Suprapubic skin (tissue), 4 donors: ENCODE measurements at regions not wholly inside any gene's neighbourhood (a gene's known extent, or its start where the extent isn't known, plus 50 kb on each side); places are given as distances from the start of the nearest gene placed in this dataset.

ENCODE experiments used
- DNase-seq, 2 donors: peaks; one replicate each; pipeline ENCODE4 v3.0.0-alpha.2; 2019; ENCODE audit warnings: low spot score in 2 of 2
- H3K27ac ChIP-seq: fragments of 200-600 bp; sonication (generic); one replicate; pipeline ENCODE4 v1.5.1; 2019
- H3K27me3 ChIP-seq: fragments of 200-600 bp; sonication (generic); one replicate; pipeline ENCODE4 v1.5.1; 2019
- H3K36me3 ChIP-seq: fragments of 200-600 bp; sonication (generic); one replicate; pipeline ENCODE4 v1.5.1; 2019
- H3K4me1 ChIP-seq: fragments of 200-600 bp; sonication (generic); one replicate; pipeline ENCODE4 v1.5.1; 2019
- H3K4me3 ChIP-seq: fragments of 200-600 bp; sonication (generic); one replicate; pipeline ENCODE4 v1.5.1; 2019; ENCODE audit warnings: mild to moderate bottlenecking
- H3K9me3 ChIP-seq: fragments of 200-600 bp; sonication (generic); one replicate; pipeline ENCODE4 v1.5.1; 2019
- CTCF ChIP-seq, 2 donors: fragments of 200-600 bp in 1 of 2; fragments of 450-650 bp in 1 of 2; sonication (generic) in 1 of 2; IDR thresholded peaks; one replicate each; pipeline ENCODE4 v1.5.1; 2016 to 2019; ENCODE audit warnings: antibody characterized with exemption in 2 of 2, mild to moderate bottlenecking in 1 of 2, moderate library complexity in 1 of 2
- EP300 ChIP-seq: sonication (generic); formaldehyde crosslinking; IDR thresholded peaks from one replicate; pipeline ENCODE4 v1.6.1; 2017; ENCODE audit warnings: antibody characterized with exemption
- POLR2A ChIP-seq, 2 donors: fragments of 450-650 bp; IDR thresholded peaks; one replicate each; pipeline ENCODE4 v1.6.1; 2017; ENCODE audit warnings: antibody characterized with exemption in 2 of 2, mild to moderate bottlenecking in 2 of 2, moderate library complexity in 2 of 2
- POLR2AphosphoS5 ChIP-seq, 3 donors: sonication (generic); formaldehyde crosslinking; IDR thresholded peaks; one replicate each; pipeline ENCODE4 v1.6.1; 2017; ENCODE audit warnings: antibody characterized with exemption in 3 of 3
- WGBS: methylation state at CpG from one replicate; pipeline ENCODE4 v1.1.5; 2018; 5-methylcytosine and 5-hydroxymethylcytosine counted together

- 63% methylated on average over 4 of the region's 4 CpGs for WGBS
These were observed 317.1 kb upstream of the CHD6 start for GRCh38 chr20:41935259-41935791.

DNA sequence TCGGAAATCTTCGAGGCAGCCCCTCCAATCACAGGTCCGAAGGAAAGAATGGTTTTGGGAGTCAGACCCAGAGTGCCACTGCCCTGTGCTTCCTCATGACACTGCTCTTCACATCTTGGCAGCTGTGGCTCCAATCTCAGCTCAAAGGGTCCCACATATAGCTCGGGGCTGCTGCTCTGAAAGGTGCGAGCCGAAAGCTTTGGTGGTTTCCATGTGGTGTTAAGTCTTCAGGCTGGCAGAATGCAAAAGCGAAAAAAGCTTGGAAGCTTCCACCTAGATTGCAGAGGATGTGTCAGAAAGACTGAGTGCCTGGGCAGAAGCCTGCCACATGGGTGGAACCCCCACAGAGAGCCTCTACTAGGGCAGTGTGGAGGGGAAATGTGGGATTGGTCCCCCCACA lies 314.3 kb upstream of the CHD6 start:
- TF ChIP-seq POLR2A (IDR thresholded peaks at IDR 0.05) (no peak), POLR2AphosphoS5 (IDR thresholded peaks at IDR 0.05) (no peak), CTCF (IDR thresholded peaks at IDR 0.05) (no peak), EP300 (no peak)
- no peak overlapping the region for H3K4me3 ChIP-seq
- no peak overlapping the region for H3K27ac ChIP-seq
- no peak for DNase-seq
- WGBS = 80% methylated on average over 7 of the region's 7 CpGs
- H3K36me3 ChIP-seq = no peaks in the 10 kb centered on the region
- H3K9me3 ChIP-seq = no peaks in the 10 kb centered on the region
- peaks cover 2% of the 10 kb centered on the region for H3K4me1 ChIP-seq
- no peaks in the 10 kb centered on the region for H3K27me3 ChIP-seq

More at GRCh38 chr20:41935259-41935791, 317.1 kb upstream of the CHD6 start:
- H3K27me3 ChIP-seq = no peaks in the 10 kb centered on the region
- no peak overlapping the region for H3K27ac ChIP-seq
- H3K4me3 ChIP-seq = no peak overlapping the region
- no peaks in the 10 kb centered on the region for H3K9me3 ChIP-seq
- no peak for TF ChIP-seq POLR2AphosphoS5 (IDR thresholded peaks at IDR 0.05)
- DNase-seq = no peak
- H3K36me3 ChIP-seq = no peaks in the 10 kb centered on the region
- H3K4me1 ChIP-seq = no peaks in the 10 kb centered on the region

DNA sequence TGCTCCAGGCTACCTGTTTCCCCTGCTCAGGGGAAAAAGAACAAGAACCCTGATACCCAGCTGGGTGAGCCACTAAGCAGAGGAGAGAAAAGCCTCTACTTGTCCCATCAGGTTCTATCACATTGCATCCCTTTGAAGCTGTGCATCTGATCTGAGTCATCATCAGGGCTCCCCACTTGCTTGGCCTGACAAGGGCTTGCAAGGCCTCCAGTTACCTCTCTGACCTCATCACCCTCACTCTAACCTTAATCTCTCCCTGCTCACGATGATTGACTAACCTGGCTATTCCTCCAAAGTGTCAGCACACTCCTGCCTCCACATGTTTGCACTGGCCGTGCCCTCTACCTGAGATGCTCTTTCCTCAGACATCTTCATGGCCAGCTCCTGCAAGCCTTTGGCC lies 309.5 kb upstream of the CHD6 start:
- Histone ChIP-seq H3K4me1 (peaks cover 5% of the 10 kb centered on the region), H3K9me3 (no peaks in the 10 kb centered on the region), H3K27me3 (no peaks in the 10 kb centered on the region), H3K27ac (no peak overlapping the region), H3K36me3 (no peaks in the 10 kb centered on the region), H3K4me3 (no peak overlapping the region)
- WGBS = 40% methylated on average over 2 of the region's 2 CpGs
- no peak for TF ChIP-seq POLR2AphosphoS5 (IDR thresholded peaks at IDR 0.05)
- no peak for TF ChIP-seq POLR2A (IDR thresholded peaks at IDR 0.05)
- TF ChIP-seq CTCF (IDR thresholded peaks at IDR 0.05) = no peak
- no peak for TF ChIP-seq EP300
- no peak for DNase-seq

GRCh38 chr20:41927189-41927588 lies 309.0 kb upstream of the CHD6 start:
- no peaks in the 10 kb centered on the region for H3K36me3 ChIP-seq
- H3K4me1 ChIP-seq = peaks cover 5% of the 10 kb centered on the region
- DNase-seq = no peak
- H3K27me3 ChIP-seq = no peaks in the 10 kb centered on the region
- WGBS = 67% methylated on average over 2 of the region's 2 CpGs
- TF ChIP-seq CTCF (IDR thresholded peaks at IDR 0.05) = no peak
- no peak for TF ChIP-seq POLR2AphosphoS5 (IDR thresholded peaks at IDR 0.05)
- TF ChIP-seq POLR2A (IDR thresholded peaks at IDR 0.05) = no peak
- no peak for TF ChIP-seq EP300
- H3K27ac ChIP-seq = no peak overlapping the region
- no peaks in the 10 kb centered on the region for H3K9me3 ChIP-seq
- no peak overlapping the region for H3K4me3 ChIP-seq

DNA sequence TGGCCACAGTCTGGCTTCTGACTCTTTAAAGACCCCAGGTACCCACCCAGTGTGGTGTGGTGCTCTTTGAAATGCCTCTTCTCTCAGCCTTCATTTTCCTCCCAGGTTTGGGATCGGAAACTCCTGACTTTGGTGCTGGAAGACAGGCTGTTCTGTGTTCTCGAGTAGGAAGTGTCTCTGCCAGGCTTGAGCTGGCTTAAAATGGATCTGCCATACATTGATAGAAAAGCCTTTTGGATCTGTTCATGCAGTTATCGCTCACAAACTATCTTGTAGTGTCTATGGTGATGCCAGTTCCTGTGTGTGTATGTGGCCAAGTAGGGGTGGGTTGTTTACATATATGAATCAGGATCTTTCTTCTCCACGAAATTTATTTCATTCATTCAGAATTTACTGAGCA lies 307.3 kb upstream of the CHD6 start:
- 83% methylated on average over 4 of the region's 4 CpGs for WGBS
- DNase-seq = no peak
- no peak overlapping the region for H3K27ac ChIP-seq
- H3K4me1 ChIP-seq = peaks cover 5% of the 10 kb centered on the region
- TF ChIP-seq CTCF (IDR thresholded peaks at IDR 0.05) = no peak
- no peak for TF ChIP-seq POLR2A (IDR thresholded peaks at IDR 0.05)
- TF ChIP-seq EP300 = no peak
- TF ChIP-seq POLR2AphosphoS5 (IDR thresholded peaks at IDR 0.05) = no peak
- no peaks in the 10 kb centered on the region for H3K9me3 ChIP-seq
- no peaks in the 10 kb centered on the region for H3K27me3 ChIP-seq
- no peak overlapping the region for H3K4me3 ChIP-seq
- H3K36me3 ChIP-seq = no peaks in the 10 kb centered on the region

DNA sequence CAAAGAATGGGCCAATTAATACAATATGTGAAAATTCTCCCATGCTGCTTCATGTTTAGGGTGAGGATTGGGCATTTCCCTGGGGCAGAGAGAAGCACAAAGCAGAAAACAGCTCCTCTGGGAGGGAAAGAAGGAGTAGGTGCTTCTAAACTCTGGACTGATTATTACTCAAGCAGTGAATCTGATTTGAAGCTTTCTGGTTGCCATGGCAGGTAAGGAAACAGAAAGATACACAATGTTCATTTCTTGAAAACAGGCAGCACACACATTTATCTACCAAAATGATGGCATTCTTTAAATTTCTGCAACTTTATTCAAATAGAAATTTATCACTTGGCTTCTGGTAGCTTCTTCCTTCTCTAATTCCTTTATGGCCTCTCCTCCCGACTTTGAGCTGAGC lies 305.4 kb upstream of the CHD6 start:
- DNase-seq = no peak

More for the DNA sequence above, 305.4 kb upstream of the CHD6 start:
- Histone ChIP-seq H3K27me3 (no peaks in the 10 kb centered on the region), H3K9me3 (no peaks in the 10 kb centered on the region), H3K36me3 (no peaks in the 10 kb centered on the region), H3K4me1 (peaks cover 5% of the 10 kb centered on the region), H3K4me3 (no peak overlapping the region), H3K27ac (no peak overlapping the region)
- 33% methylated on average over 1 of the region's 1 CpG for WGBS
- TF ChIP-seq POLR2A (IDR thresholded peaks at IDR 0.05) (no peak), CTCF (IDR thresholded peaks at IDR 0.05) (no peak), EP300 (no peak), POLR2AphosphoS5 (IDR thresholded peaks at IDR 0.05) (no peak)
